ENCODE measurements at regions not wholly inside any gene's neighbourhood (a gene's known extent, or its start where the extent isn't known, plus 50 kb on each side); places are given as distances from the start of the nearest gene placed in this dataset.

- ATAC-seq: no peak
- no peak for TF ChIP-seq ESRRG (CRISPR knock-in tag; IDR thresholded peaks at IDR 0.05)
- no peak for TF ChIP-seq BACH2 (CRISPR knock-in tag; IDR thresholded peaks at IDR 0.05; ENCODE audit: borderline replicate concordance)
- no peak for TF ChIP-seq CSRNP3 (CRISPR knock-in tag; IDR thresholded peaks at IDR 0.05)
- TF ChIP-seq SNAI2 (CRISPR knock-in tag; IDR thresholded peaks at IDR 0.05): no peak
- no peak for TF ChIP-seq ARNTL (CRISPR knock-in tag; IDR thresholded peaks at IDR 0.05; ENCODE audit: borderline replicate concordance, low read depth)
- no peak for TF ChIP-seq ZNF70 (CRISPR knock-in tag; IDR thresholded peaks at IDR 0.05)
- no peak for TF ChIP-seq ZNF8 (CRISPR knock-in tag; IDR thresholded peaks at IDR 0.05)
- no peak for TF ChIP-seq CSDC2 (CRISPR knock-in tag; IDR thresholded peaks at IDR 0.05)
- TF ChIP-seq ZC3H10 (CRISPR knock-in tag; IDR thresholded peaks at IDR 0.05): no peak
- TF ChIP-seq ZFP30 (CRISPR knock-in tag; IDR thresholded peaks at IDR 0.05): no peak
- no peak for TF ChIP-seq ZFP3 (CRISPR knock-in tag; IDR thresholded peaks at IDR 0.05)
- TF ChIP-seq ISL1 (CRISPR knock-in tag; IDR thresholded peaks at IDR 0.05): no peak
- no peak for TF ChIP-seq TCF4 (CRISPR knock-in tag; IDR thresholded peaks at IDR 0.05; ENCODE audit: borderline replicate concordance)
- TF ChIP-seq ZNF565 (CRISPR knock-in tag; conservative IDR thresholded peaks at IDR 0.05; ENCODE audit: low read depth): no peak
Measured at GRCh38 chr9:129358621-129359154, 180.6 kb upstream of the IER5L start.

- ATAC-seq: no peak
Measured at GRCh38 chr9:129357773-129358245, 179.7 kb upstream of the IER5L start.

GRCh38 chr9:129356871-129357772 lies 179.1 kb upstream of the IER5L start:
- no peak for ATAC-seq
- no peak for TF ChIP-seq ZFP30 (CRISPR knock-in tag; IDR thresholded peaks at IDR 0.05)
- no peak for TF ChIP-seq GLIS3 (CRISPR knock-in tag; IDR thresholded peaks at IDR 0.05)
- TF ChIP-seq SNAI2 (CRISPR knock-in tag; IDR thresholded peaks at IDR 0.05): no peak
- TF ChIP-seq CSDC2 (CRISPR knock-in tag; IDR thresholded peaks at IDR 0.05): no peak
- TF ChIP-seq TSHZ2 (CRISPR knock-in tag; IDR thresholded peaks at IDR 0.05): no peak
- TF ChIP-seq ISL1 (CRISPR knock-in tag; IDR thresholded peaks at IDR 0.05): no peak
- TF ChIP-seq ESRRG (CRISPR knock-in tag; IDR thresholded peaks at IDR 0.05): no peak
- TF ChIP-seq ZNF70 (CRISPR knock-in tag; IDR thresholded peaks at IDR 0.05): no peak
- no peak for TF ChIP-seq TCF4 (CRISPR knock-in tag; IDR thresholded peaks at IDR 0.05; ENCODE audit: borderline replicate concordance)
- no peak for TF ChIP-seq ZNF8 (CRISPR knock-in tag; IDR thresholded peaks at IDR 0.05)
- TF ChIP-seq OSR1 (CRISPR knock-in tag; IDR thresholded peaks at IDR 0.05): no peak
- no peak for TF ChIP-seq ARNTL (CRISPR knock-in tag; IDR thresholded peaks at IDR 0.05; ENCODE audit: borderline replicate concordance, low read depth)
- no peak for TF ChIP-seq CREB5 (CRISPR knock-in tag; IDR thresholded peaks at IDR 0.05; ENCODE audit: low read depth)
- TF ChIP-seq ZC3H10 (CRISPR knock-in tag; IDR thresholded peaks at IDR 0.05): no peak
- TF ChIP-seq POU6F1 (CRISPR knock-in tag; IDR thresholded peaks at IDR 0.05; ENCODE audit: borderline replicate concordance, low read depth): no peak
- TF ChIP-seq ZNF565 (CRISPR knock-in tag; conservative IDR thresholded peaks at IDR 0.05; ENCODE audit: low read depth): no peak
- TF ChIP-seq TOX (CRISPR knock-in tag; IDR thresholded peaks at IDR 0.05; ENCODE audit: borderline replicate concordance): no peak
- no peak for TF ChIP-seq ZFP3 (CRISPR knock-in tag; IDR thresholded peaks at IDR 0.05)

More at GRCh38 chr9:129357773-129358245, 179.7 kb upstream of the IER5L start:
- TF ChIP-seq ARNTL (CRISPR knock-in tag; IDR thresholded peaks at IDR 0.05; ENCODE audit: borderline replicate concordance, low read depth): no peak
- TF ChIP-seq OSR1 (CRISPR knock-in tag; IDR thresholded peaks at IDR 0.05): no peak
- no peak for TF ChIP-seq RARB (CRISPR knock-in tag; IDR thresholded peaks at IDR 0.05)
- TF ChIP-seq ESRRG (CRISPR knock-in tag; IDR thresholded peaks at IDR 0.05): no peak
- no peak for TF ChIP-seq ZNF70 (CRISPR knock-in tag; IDR thresholded peaks at IDR 0.05)
- no peak for TF ChIP-seq BACH2 (CRISPR knock-in tag; IDR thresholded peaks at IDR 0.05; ENCODE audit: borderline replicate concordance)
- TF ChIP-seq ZNF565 (CRISPR knock-in tag; conservative IDR thresholded peaks at IDR 0.05; ENCODE audit: low read depth): no peak
- TF ChIP-seq GLIS3 (CRISPR knock-in tag; IDR thresholded peaks at IDR 0.05): no peak
- no peak for TF ChIP-seq SNAI2 (CRISPR knock-in tag; IDR thresholded peaks at IDR 0.05)
- TF ChIP-seq ISL1 (CRISPR knock-in tag; IDR thresholded peaks at IDR 0.05): no peak
- TF ChIP-seq CSDC2 (CRISPR knock-in tag; IDR thresholded peaks at IDR 0.05): no peak
- TF ChIP-seq ZFP30 (CRISPR knock-in tag; IDR thresholded peaks at IDR 0.05): no peak
- no peak for TF ChIP-seq PATZ1 (CRISPR knock-in tag; IDR thresholded peaks at IDR 0.05; ENCODE audit: borderline replicate concordance)
- no peak for TF ChIP-seq ZC3H10 (CRISPR knock-in tag; IDR thresholded peaks at IDR 0.05)
- no peak for TF ChIP-seq PPARA (CRISPR knock-in tag; IDR thresholded peaks at IDR 0.05; ENCODE audit: borderline replicate concordance)

Measured in SK-N-SH treated with all-trans-retinoic acid at 6 μM for 48 hours (cell line).